Fibroblast of the aortic adventitia (primary cell): ENCODE measurements at regions not wholly inside any gene's neighbourhood (a gene's known extent, or its start where the extent isn't known, plus 50 kb on each side); places are given as distances from the start of the nearest gene placed in this dataset.

Experiments
- DNase-seq: peaks from one replicate; pipeline ENCODE4 v3.0.0-alpha.2; 2010; ENCODE audit warnings: low read depth
- H3K4me3 ChIP-seq: 2 replicates; pipeline ENCODE4 v1.5.1; 2011; ENCODE audit warnings: low read depth, mild to moderate bottlenecking, control low read depth, low read length, moderate library complexity
- TF ChIP-seq, protein P1 (sequence below): IDR thresholded peaks from 2 replicates; pipeline ENCODE4 v1.5.1; 2011; ENCODE audit warnings: mild to moderate bottlenecking, low read length, control low read depth, inconsistent platforms; ENCODE audit not compliant: insufficient read depth

DNA sequence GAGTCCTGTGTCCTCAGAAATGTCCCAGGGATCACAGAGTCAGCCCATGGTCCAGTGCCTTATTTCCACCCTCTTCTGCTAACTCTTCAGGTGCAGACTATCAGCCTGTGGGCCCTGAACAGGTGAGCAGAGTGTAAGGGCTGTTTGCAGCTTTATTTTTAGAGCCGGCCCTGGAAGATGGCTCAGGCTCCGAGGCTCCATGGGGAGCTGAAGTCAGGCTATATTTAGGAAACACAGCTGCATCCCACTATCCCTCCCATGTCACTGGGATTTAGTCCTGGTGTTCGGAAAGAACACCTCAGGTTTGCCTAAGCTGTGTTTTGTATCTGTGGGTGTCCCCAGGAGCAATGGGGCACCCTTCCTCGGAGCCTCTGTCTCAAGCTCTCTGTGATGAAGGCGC is 126.9 kb downstream of the RPS24 start:
- TF ChIP-seq, protein P1, sequence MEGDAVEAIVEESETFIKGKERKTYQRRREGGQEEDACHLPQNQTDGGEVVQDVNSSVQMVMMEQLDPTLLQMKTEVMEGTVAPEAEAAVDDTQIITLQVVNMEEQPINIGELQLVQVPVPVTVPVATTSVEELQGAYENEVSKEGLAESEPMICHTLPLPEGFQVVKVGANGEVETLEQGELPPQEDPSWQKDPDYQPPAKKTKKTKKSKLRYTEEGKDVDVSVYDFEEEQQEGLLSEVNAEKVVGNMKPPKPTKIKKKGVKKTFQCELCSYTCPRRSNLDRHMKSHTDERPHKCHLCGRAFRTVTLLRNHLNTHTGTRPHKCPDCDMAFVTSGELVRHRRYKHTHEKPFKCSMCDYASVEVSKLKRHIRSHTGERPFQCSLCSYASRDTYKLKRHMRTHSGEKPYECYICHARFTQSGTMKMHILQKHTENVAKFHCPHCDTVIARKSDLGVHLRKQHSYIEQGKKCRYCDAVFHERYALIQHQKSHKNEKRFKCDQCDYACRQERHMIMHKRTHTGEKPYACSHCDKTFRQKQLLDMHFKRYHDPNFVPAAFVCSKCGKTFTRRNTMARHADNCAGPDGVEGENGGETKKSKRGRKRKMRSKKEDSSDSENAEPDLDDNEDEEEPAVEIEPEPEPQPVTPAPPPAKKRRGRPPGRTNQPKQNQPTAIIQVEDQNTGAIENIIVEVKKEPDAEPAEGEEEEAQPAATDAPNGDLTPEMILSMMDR = no peak
- no peak overlapping the region for H3K4me3 ChIP-seq
- no peak for DNase-seq

DNA sequence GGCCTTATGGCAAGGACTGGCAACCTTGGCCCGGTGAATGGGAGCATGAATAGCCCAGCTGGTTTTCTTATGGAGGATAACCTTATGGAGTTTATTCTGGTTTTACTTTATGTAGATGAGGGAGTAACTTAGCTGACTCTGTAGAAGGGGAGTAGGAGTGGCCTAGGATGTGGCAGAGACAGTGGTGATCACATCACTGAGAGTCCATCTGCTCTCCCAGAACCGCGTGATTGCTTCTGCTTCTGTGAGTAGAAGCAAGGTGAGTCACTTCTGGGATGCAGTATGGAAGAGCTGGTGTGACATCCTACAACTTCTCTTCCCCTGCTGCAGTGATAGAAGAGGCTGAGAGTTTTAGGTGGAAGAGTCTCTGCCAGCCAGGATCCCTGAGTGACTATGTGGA is 129.2 kb downstream of the RPS24 start:
- no peak for DNase-seq
- TF ChIP-seq, protein P1 = no peak
- no peak overlapping the region for H3K4me3 ChIP-seq

DNA sequence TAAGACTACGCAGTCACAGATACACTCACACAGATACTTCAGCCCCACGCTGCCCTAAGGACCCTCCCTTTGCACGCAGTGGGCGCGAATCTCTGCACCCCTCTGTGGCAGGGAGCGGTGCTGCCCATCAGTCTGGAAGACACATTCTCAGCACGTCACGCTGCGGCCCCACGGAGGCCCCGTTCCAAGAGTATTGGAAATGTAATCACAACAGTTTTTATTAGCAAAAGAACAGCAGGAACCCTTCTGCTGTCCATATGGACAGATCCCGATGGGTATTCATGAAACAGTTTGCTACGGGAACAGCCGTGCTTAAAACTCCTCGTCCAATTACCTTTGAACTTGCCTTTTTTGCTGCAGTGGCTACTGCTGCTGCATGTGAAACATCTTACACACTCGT is 131.0 kb downstream of the RPS24 start:
- TF ChIP-seq, protein P1 = no peak
- H3K4me3 ChIP-seq = no peak overlapping the region
- no peak for DNase-seq

DNA sequence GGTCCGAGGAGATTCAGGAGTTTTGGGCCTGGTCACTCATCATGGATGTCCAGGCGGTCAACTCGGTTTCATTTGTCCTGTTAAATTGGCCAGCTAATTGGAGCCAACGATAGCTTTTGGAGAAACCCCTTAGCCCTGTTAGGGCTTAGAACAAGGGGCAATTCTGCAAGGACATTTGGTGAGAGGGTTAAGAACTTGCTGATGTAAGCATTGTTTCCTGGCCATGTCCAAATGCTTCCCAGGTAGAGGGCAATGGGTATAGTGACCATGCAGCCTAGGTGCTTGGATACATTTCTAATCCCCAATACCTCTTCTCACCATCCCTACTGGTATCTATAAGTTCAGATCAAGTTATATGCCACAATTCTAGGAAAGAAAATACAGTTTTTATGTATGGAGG is 131.5 kb downstream of the RPS24 start:
- H3K4me3 ChIP-seq = no peak overlapping the region
- no peak for DNase-seq
- TF ChIP-seq, protein P1 = no peak

DNA sequence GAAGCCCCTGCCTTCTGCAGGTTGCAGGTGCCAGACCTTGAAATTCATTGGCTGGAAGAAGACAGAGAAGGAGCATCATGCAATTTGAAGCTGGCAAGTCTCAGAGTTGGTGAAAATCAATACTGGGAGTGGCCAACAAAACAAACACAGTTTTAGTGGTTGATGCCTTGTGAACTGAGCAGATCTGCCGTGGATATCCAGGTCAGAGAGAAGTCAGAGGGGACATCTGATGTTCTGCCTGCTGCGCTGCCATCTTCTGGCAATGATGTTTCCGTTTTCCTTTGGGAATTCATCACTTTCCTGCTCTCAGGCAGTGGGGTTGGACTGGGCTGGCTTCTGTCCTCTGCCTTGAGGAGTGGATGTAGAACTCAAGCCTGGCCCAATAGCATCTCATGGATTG is 132.0 kb downstream of the RPS24 start:
- DNase-seq = no peak
- TF ChIP-seq, protein P1 = no peak
- no peak overlapping the region for H3K4me3 ChIP-seq

DNA sequence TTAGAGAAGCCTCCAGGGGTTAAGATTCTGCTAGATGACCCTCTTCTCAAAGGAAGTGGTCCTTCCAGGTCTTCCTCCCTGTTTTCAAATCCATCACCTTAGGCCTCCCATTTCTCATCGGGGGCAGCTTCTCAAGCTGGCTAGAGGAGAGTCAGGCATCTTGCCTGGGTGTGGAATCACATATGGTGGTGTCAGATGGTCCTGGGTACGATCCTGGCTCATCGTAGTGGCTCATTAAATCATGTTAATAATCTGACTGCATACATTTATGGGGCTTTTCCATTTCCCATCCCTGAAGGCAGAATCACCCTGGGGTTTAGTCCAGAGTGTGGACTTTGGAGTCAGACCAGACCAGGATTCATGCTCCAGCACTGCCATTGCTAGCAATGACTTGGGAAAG is 132.6 kb downstream of the RPS24 start:
- H3K4me3 ChIP-seq = no peak overlapping the region
- DNase-seq = no peak
- TF ChIP-seq, protein P1 = no peak

DNA sequence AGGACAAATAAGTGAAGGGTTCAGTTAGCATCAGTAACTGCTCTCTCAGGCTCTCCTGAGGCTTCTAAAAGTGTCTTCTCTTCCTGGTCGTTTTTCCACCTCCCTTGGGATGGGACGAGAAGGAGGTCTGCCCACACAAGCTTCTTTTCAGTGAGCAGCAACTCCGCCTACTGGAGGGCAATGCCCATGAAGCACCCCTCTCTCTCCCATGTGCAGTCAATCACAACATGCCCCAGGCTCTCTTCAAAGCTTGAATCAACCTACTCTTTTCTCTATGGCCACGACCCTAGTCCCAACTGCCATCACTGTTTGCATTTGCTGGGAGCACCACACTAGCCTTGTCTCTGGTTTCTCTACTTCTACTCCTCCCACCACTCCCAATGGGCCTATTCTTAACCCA is 135.6 kb downstream of the RPS24 start:
- TF ChIP-seq, protein P1 = no peak
- DNase-seq = no peak
- H3K4me3 ChIP-seq = no peak overlapping the region
